ENCODE measurements at regions not wholly inside any gene's neighbourhood (a gene's known extent, or its start where the extent isn't known, plus 50 kb on each side); places are given as distances from the start of the nearest gene placed in this dataset.
A peak's percentile ranks its signal among the peaks of the same experiment; 100 is the strongest.

DNA sequence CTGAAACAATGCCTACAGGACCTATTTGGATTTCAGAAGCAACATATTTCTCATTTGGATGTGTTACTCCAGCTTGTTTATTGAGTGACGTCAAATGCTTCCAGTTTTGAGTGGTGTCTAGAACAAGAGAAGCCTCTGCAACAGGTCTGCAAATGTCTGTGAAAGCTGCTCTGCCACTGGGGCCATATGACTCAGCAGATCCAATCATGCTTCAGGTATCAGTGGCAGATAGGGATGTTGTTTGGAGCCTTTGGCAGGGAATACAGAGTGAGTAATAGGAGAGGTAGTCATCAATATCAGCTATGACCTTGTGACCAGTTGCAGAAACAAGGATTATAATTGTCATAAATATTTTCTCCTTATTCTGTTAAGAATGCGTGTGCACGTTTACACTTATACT lies 141.1 kb upstream of the ZXDA start:
- DNase-seq = no peak

DNA sequence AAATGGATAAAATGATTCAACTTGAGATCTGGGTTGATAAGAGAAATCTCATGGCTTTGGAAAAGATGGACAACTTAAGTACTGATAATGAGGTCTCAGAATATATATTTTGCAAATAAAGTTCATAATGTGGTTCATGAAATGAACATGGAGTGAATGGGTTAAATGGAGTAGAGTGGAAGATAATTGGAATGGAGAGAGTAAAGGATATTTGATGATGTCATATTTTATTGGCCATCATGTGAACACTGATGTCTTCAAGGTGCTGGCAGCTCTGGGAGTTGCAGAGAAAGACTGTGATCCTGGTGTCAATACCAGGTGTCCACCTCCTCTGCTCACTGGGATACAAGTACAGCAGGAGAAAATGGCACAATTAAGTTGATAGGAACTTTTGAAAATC lies 133.9 kb upstream of the ZXDA start:
- DNase-seq = no peak

DNA sequence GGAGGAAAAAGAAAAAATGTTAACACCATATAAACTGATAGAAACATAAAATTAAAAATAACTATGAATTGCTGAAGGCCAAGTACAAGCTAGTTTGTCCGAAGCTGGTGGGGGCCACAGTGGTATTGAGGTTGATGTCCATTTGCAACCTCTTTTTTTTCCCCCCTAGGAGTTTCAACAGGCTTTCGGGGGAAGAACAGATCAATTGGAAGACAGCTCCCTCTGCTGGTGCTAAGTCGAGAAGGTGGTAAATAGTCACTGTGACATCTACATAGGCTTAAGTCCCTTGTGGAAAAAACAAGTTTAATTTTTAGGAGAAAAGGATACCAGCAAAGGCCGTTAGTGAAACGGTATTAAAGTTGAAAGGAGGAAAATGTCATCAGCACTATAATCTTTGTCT lies 115.7 kb upstream of the ZXDA start:
- peak in 3 of 14 donors; percentile 4 to 7 (median 5) for DNase-seq

DNA sequence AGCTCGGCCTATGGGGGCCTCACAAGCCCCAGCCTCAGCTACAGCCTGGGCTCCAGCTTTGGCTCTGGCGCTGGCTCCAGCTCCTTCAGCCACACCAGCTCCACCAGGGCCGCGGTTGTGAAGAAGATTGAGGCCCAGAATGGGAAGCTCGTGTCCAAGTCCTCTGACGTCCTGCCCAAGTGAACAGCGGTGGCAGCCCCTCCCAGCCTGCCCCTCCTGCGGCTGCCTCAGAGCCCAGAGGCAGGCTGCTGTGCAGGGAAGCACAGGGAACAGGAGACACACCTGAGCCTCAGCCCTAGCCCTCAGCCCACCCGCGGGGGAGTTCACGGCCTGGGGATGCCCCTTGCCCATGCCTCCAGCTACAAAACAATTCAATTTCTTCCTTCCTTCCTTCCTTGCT lies 75.7 kb upstream of the ZXDA start:
- DNase-seq = no peak

DNA sequence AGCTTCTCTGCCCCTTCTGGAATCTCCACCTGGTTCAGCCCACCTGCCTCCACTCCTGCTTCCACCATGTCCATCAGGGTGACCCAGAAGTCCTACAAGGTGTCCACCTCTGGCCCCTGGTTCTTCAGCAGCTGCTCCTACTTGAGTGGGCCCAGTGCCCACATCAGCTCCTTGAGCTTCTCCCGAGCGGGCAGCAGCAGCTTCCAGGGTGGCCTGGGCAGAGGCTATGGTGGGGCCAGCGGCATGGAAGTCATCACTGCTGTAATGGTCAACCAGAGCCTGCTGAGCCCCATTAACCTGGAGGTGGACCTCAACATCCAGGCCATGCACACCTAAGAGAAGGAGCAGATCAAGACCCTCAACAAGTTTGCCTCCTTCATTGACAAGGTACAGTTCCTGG lies 74.4 kb upstream of the ZXDA start:
- no peak for DNase-seq

DNA sequence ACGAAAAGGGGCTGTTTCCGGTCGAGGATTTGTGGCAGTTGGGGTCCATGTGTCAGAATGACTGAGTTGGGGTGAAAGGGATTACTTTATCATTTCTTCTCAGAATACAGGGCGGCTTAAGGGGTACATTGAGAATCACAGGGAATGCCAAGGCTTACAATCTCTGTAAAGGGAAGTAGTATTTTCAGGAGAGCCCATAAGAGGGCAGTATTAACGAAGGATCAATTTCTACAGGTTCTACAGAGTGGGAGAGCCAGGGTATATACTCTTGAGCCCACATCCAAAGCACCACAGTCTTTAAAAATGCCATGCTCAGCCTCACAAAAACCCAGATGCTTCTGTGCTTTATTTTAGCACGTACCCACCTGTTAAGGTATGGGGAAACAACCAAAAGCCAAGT lies 67.7 kb upstream of the ZXDA start:
- DNase-seq = no peak

DNA sequence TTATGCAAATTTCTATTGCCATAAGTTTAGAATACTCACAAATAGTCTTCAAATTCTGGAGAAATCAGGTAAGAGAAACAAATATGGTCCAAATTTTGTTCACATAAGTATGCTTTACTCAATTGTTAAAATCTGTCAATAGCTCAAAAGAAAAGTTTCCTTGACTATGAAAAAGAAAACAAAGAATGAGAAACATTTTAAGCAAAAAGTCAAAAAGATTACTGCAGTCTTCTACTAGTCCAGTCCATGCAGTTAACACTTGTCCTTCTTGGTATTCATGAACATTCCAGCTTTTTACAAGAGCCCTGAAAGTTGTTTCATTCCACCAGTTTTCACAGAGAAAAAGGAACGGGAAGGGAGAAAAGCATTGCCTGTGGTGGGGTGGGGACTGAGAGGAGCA lies 54.7 kb upstream of the ZXDA start:
- DNase-seq = no peak

Measured in C1 segment of cervical spinal cord (tissue), 14 donors.